ENCODE measurements at regions not wholly inside any gene's neighbourhood (a gene's known extent, or its start where the extent isn't known, plus 50 kb on each side); places are given as distances from the start of the nearest gene placed in this dataset.
"Not testable (repeated sequence)": the region's sequence is repeated elsewhere in the genome, so short reads cannot be mapped to it uniquely, and the experiment has no call there.

- Histone ChIP-seq H3K4me3 (ENCODE audit: low read depth in 1 of 2, low read length in 2 of 2) (no peak overlapping the region), H3K36me3 (ENCODE audit: insufficient read depth, low read length) (no peaks in the 10 kb centered on the region), H3K9me3 (ENCODE audit: low read length) (no peaks in the 10 kb centered on the region), H3K9ac (ENCODE audit: low read length) (no peak overlapping the region), H3K27me3 (ENCODE audit: control insufficient read depth in 1 of 2, insufficient read depth in 2 of 2, low read length in 2 of 2) (no peaks in the 10 kb centered on the region), H3K4me1 (ENCODE audit: insufficient read depth, low read length) (no peaks in the 10 kb centered on the region), H3K27ac (ENCODE audit: low read depth, low read length) (no peak overlapping the region)
Measured at GRCh38 chr5:100641833-100642232, 106.7 kb downstream of the FAM174A start.

DNA sequence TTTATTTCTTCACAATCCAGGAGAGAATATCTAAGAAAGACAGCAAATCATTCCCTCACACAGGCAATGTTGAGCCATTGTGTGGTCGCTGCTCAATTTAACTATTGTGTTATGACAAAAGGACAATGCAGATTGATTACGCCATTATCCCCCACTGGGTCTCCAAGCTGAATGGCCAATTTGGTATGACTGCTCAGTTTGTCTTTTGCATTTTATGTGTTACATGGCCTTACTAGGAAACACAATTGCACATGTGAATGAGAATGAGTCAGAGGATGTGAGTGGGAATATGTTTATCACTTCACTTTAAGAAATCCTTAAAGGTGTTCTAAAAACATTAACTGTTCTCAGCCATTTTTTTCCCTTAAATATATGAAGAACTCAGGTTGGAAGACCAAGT is 108.3 kb downstream of the FAM174A start:
- no peak overlapping the region for H3K9ac ChIP-seq (ENCODE audit: low read length)
- H3K27me3 ChIP-seq (ENCODE audit: control insufficient read depth in 1 of 2, insufficient read depth in 2 of 2, low read length in 2 of 2): no peaks in the 10 kb centered on the region
- no peaks in the 10 kb centered on the region for H3K9me3 ChIP-seq (ENCODE audit: low read length)
- H3K27ac ChIP-seq (ENCODE audit: low read depth, low read length): no peak overlapping the region
- H3K4me1 ChIP-seq (ENCODE audit: insufficient read depth, low read length): no peaks in the 10 kb centered on the region
- no peak overlapping the region for H3K4me3 ChIP-seq (ENCODE audit: low read depth in 1 of 2, low read length in 2 of 2)
- no peaks in the 10 kb centered on the region for H3K36me3 ChIP-seq (ENCODE audit: insufficient read depth, low read length)

DNA sequence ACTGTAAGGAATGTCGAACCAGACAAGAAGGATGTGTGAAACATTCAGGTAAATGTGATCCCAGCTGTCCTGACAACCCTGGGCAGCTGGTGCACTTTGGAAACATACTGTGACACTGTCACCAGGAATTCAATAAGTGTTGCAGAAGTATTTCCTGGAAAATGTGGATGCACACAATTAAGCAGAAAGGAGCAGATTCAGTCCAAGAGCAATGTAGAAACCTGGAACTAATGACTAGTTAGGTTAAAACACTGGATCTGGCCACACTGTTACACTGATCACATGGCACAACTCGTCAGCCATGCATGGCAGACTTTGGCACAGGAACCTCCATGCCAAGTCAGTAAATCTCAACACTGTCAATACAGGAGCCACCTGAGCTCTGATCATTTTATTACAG is 109.0 kb downstream of the FAM174A start:
- no peak overlapping the region for H3K9ac ChIP-seq (ENCODE audit: low read length)
- H3K9me3 ChIP-seq (ENCODE audit: low read length): no peaks in the 10 kb centered on the region
- H3K27me3 ChIP-seq (ENCODE audit: control insufficient read depth in 1 of 2, insufficient read depth in 2 of 2, low read length in 2 of 2): no peaks in the 10 kb centered on the region
- H3K27ac ChIP-seq (ENCODE audit: low read depth, low read length): no peak overlapping the region
- H3K4me1 ChIP-seq (ENCODE audit: insufficient read depth, low read length): no peaks in the 10 kb centered on the region
- no peaks in the 10 kb centered on the region for H3K36me3 ChIP-seq (ENCODE audit: insufficient read depth, low read length)
- no peak overlapping the region for H3K4me3 ChIP-seq (ENCODE audit: low read depth in 1 of 2, low read length in 2 of 2)

GRCh38 chr5:100644776-100645175 is 109.6 kb downstream of the FAM174A start:
- H3K27ac ChIP-seq (ENCODE audit: low read depth, low read length): no peak overlapping the region
- H3K36me3 ChIP-seq (ENCODE audit: insufficient read depth, low read length): no peaks in the 10 kb centered on the region
- no peaks in the 10 kb centered on the region for H3K4me1 ChIP-seq (ENCODE audit: insufficient read depth, low read length)
- H3K9ac ChIP-seq (ENCODE audit: low read length): no peak overlapping the region
- no peaks in the 10 kb centered on the region for H3K9me3 ChIP-seq (ENCODE audit: low read length)
- no peaks in the 10 kb centered on the region for H3K27me3 ChIP-seq (ENCODE audit: control insufficient read depth in 1 of 2, insufficient read depth in 2 of 2, low read length in 2 of 2)
- no peak overlapping the region for H3K4me3 ChIP-seq (ENCODE audit: low read depth in 1 of 2, low read length in 2 of 2)

DNA sequence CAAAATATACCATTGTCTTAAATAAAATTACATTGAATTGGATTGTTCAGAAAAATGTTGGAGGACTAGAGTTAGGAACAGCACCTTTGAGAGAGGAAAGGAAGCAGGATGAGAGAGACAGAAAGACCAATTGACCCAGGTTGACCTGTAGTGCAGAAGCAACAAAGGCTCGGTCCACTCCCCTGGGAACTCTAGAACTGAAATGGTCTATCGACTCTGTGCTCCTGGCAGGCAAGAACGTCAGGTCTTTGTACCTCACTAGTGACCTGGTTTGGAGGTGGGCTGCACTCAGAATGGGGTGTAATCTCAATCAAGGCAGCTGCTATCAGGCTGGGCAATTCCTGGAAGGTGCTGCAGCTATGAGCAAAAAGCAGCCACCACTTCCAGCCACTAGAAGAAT is 110.8 kb downstream of the FAM174A start:
- Histone ChIP-seq H3K27ac (ENCODE audit: low read depth, low read length) (no peak overlapping the region), H3K9me3 (ENCODE audit: low read length) (no peaks in the 10 kb centered on the region), H3K27me3 (ENCODE audit: control insufficient read depth in 1 of 2, insufficient read depth in 2 of 2, low read length in 2 of 2) (no peaks in the 10 kb centered on the region), H3K4me3 (ENCODE audit: low read depth in 1 of 2, low read length in 2 of 2) (no peak overlapping the region), H3K4me1 (ENCODE audit: insufficient read depth, low read length) (no peaks in the 10 kb centered on the region), H3K36me3 (ENCODE audit: insufficient read depth, low read length) (no peaks in the 10 kb centered on the region), H3K9ac (ENCODE audit: low read length) (no peak overlapping the region)

GRCh38 chr5:100646691-100647090 is 111.5 kb downstream of the FAM174A start:
- H3K36me3 ChIP-seq (ENCODE audit: insufficient read depth, low read length): no peaks in the 10 kb centered on the region
- no peaks in the 10 kb centered on the region for H3K9me3 ChIP-seq (ENCODE audit: low read length)
- H3K27ac ChIP-seq (ENCODE audit: low read depth, low read length): no peak overlapping the region
- H3K4me3 ChIP-seq (ENCODE audit: low read depth in 1 of 2, low read length in 2 of 2): no peak overlapping the region
- H3K4me1 ChIP-seq (ENCODE audit: insufficient read depth, low read length): no peaks in the 10 kb centered on the region
- H3K27me3 ChIP-seq (ENCODE audit: control insufficient read depth in 1 of 2, insufficient read depth in 2 of 2, low read length in 2 of 2): no peaks in the 10 kb centered on the region
- no peak overlapping the region for H3K9ac ChIP-seq (ENCODE audit: low read length)

DNA sequence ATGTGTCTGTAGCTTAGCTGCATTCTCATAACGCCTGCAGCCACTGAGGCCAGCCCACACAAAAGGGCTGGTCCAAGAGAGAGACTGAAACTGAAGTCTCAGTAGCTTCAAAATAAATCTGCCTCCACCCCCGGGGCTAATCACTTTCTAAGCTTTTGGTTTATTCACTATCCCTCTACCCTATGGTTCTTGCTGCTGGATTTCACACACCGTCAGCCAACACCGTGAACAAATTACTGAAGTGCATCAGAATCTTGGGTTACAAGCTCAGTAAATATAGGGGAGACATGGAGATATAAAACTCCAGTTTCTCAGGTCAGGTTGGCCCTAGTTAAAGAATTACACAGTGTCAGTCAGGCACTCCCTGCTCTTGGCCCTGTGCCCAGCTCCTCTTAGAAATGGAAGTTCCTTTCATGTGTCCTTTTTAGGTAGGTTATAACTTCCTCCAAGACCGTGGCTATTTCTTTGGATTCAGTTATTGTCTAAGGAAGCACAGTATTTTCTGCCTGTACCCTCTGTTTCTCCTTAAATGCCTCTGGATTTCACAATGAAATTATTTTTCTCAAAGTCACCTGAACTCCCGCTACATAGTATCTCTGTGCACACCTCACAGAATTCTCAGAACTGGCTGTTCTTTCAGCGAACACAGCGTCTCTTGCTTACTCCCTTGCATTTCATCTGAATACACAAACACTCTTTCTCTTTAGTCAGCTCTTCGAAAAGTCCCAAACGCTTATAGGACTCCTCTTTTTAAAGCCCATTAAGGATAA is 112.5 kb downstream of the FAM174A start:
- Histone ChIP-seq H3K27me3 (ENCODE audit: control insufficient read depth in 1 of 2, insufficient read depth in 2 of 2, low read length in 2 of 2) (no peaks in the 10 kb centered on the region), H3K4me3 (ENCODE audit: low read depth in 1 of 2, low read length in 2 of 2) (peak overlapping the region in 1 of 2 donors; percentile 16), H3K27ac (ENCODE audit: low read depth, low read length) (no peak overlapping the region), H3K9me3 (ENCODE audit: low read length) (no peaks in the 10 kb centered on the region), H3K9ac (ENCODE audit: low read length) (no peak overlapping the region), H3K4me1 (ENCODE audit: insufficient read depth, low read length) (no peaks in the 10 kb centered on the region), H3K36me3 (ENCODE audit: insufficient read depth, low read length) (no peaks in the 10 kb centered on the region)

GRCh38 chr5:100654895-100655294 is 119.7 kb downstream of the FAM174A start:
- no peak overlapping the region for H3K9ac ChIP-seq (ENCODE audit: low read length)
- no peaks in the 10 kb centered on the region for H3K9me3 ChIP-seq (ENCODE audit: low read length)
- no peaks in the 10 kb centered on the region for H3K27me3 ChIP-seq (ENCODE audit: control insufficient read depth in 1 of 2, insufficient read depth in 2 of 2, low read length in 2 of 2)
- no peak overlapping the region for H3K27ac ChIP-seq (ENCODE audit: low read depth, low read length)
- no peaks in the 10 kb centered on the region for H3K4me1 ChIP-seq (ENCODE audit: insufficient read depth, low read length)
- no peak overlapping the region for H3K4me3 ChIP-seq (ENCODE audit: low read depth in 1 of 2, low read length in 2 of 2)
- H3K36me3 ChIP-seq (ENCODE audit: insufficient read depth, low read length): no peaks in the 10 kb centered on the region

DNA sequence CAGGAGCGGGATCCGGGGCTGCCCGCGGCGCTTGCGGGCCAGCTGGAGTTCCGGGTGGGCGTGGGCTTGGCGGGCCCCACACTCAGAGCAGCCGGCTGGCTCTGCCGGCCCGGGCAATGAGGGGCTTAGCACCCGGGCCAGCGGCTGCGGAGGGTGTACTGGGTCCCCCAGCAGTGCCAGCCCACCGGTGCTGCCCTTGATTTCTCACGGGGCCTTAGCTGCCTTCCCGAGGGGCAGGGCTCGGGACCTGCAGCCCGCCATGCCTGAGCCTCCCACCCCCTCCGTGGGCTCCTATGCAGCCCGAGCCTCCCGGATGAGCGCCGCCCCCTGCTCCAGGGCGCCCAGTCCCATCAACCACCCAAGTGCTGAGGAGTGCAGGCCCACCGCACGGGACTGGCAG is 121.6 kb downstream of the FAM174A start:
- not testable (repeated sequence) for H3K4me3 ChIP-seq (ENCODE audit: low read depth in 1 of 2, low read length in 2 of 2); H3K9me3 ChIP-seq (ENCODE audit: low read length); H3K4me1 ChIP-seq (ENCODE audit: insufficient read depth, low read length); H3K27ac ChIP-seq (ENCODE audit: low read depth, low read length); H3K27me3 ChIP-seq (ENCODE audit: control insufficient read depth in 1 of 2, insufficient read depth in 2 of 2, low read length in 2 of 2); H3K36me3 ChIP-seq (ENCODE audit: insufficient read depth, low read length); H3K9ac ChIP-seq (ENCODE audit: low read length)

- H3K27me3 ChIP-seq (ENCODE audit: control insufficient read depth in 1 of 2, insufficient read depth in 2 of 2, low read length in 2 of 2): no peaks in the 10 kb centered on the region
- no peak overlapping the region for H3K27ac ChIP-seq (ENCODE audit: low read depth, low read length)
- no peaks in the 10 kb centered on the region for H3K36me3 ChIP-seq (ENCODE audit: insufficient read depth, low read length)
- H3K9ac ChIP-seq (ENCODE audit: low read length): no peak overlapping the region
- H3K4me1 ChIP-seq (ENCODE audit: insufficient read depth, low read length): no peaks in the 10 kb centered on the region
- no peak overlapping the region for H3K4me3 ChIP-seq (ENCODE audit: low read depth in 1 of 2, low read length in 2 of 2)
- no peaks in the 10 kb centered on the region for H3K9me3 ChIP-seq (ENCODE audit: low read length)
Measured at GRCh38 chr5:100659080-100659795, 124.1 kb downstream of the FAM174A start.

GRCh38 chr5:100664140-100664539 is 129.0 kb downstream of the FAM174A start:
- no peaks in the 10 kb centered on the region for H3K36me3 ChIP-seq (ENCODE audit: insufficient read depth, low read length)
- no peak overlapping the region for H3K9ac ChIP-seq (ENCODE audit: low read length)
- no peaks in the 10 kb centered on the region for H3K9me3 ChIP-seq (ENCODE audit: low read length)
- no peak overlapping the region for H3K27ac ChIP-seq (ENCODE audit: low read depth, low read length)
- H3K27me3 ChIP-seq (ENCODE audit: control insufficient read depth in 1 of 2, insufficient read depth in 2 of 2, low read length in 2 of 2): no peaks in the 10 kb centered on the region
- H3K4me3 ChIP-seq (ENCODE audit: low read depth in 1 of 2, low read length in 2 of 2): no peak overlapping the region
- H3K4me1 ChIP-seq (ENCODE audit: insufficient read depth, low read length): no peaks in the 10 kb centered on the region

GRCh38 chr5:100667161-100667630 is 132.0 kb downstream of the FAM174A start:
- H3K4me3 ChIP-seq (ENCODE audit: low read depth in 1 of 2, low read length in 2 of 2): no peak overlapping the region
- no peak overlapping the region for H3K27ac ChIP-seq (ENCODE audit: low read depth, low read length)
- H3K4me1 ChIP-seq (ENCODE audit: insufficient read depth, low read length): no peaks in the 10 kb centered on the region
- no peaks in the 10 kb centered on the region for H3K27me3 ChIP-seq (ENCODE audit: control insufficient read depth in 1 of 2, insufficient read depth in 2 of 2, low read length in 2 of 2)
- no peaks in the 10 kb centered on the region for H3K36me3 ChIP-seq (ENCODE audit: insufficient read depth, low read length)
- H3K9me3 ChIP-seq (ENCODE audit: low read length): no peaks in the 10 kb centered on the region
- no peak overlapping the region for H3K9ac ChIP-seq (ENCODE audit: low read length)

All from muscle layer of colon (tissue), 2 donors.